ENCODE measurements at regions not wholly inside any gene's neighbourhood (a gene's known extent, or its start where the extent isn't known, plus 50 kb on each side); places are given as distances from the start of the nearest gene placed in this dataset.
"Not testable (repeated sequence)": the region's sequence is repeated elsewhere in the genome, so short reads cannot be mapped to it uniquely, and the experiment has no call there.

- TF ChIP-seq ZFX (IDR thresholded peaks at IDR 0.05) (no peak), CTCF (conservative IDR thresholded peaks at IDR 0.05) (no peak; the same call in 1 of the 2 replicates)
- H3K27ac ChIP-seq = no peak overlapping the region
Observed at GRCh38 chr2:187783446-187783845, 229.2 kb upstream of the TFPI start.

GRCh38 chr2:187784138-187784537, 229.9 kb upstream of the TFPI start:
- not testable (repeated sequence) for H3K27ac ChIP-seq

GRCh38 chr2:187799601-187800000, 245.4 kb upstream of the TFPI start:
- H3K27ac ChIP-seq = no peak overlapping the region

GRCh38 chr2:187803816-187804215, 249.6 kb upstream of the TFPI start:
- H3K27ac ChIP-seq = no peak overlapping the region

More at GRCh38 chr2:187799601-187800000, 245.4 kb upstream of the TFPI start:
- no peak for TF ChIP-seq CTCF (conservative IDR thresholded peaks at IDR 0.05)
- TF ChIP-seq ZFX (IDR thresholded peaks at IDR 0.05) = no peak

GRCh38 chr2:187815113-187815512, 260.9 kb upstream of the TFPI start:
- TF ChIP-seq ZFX (IDR thresholded peaks at IDR 0.05) (no peak), CTCF (conservative IDR thresholded peaks at IDR 0.05) (no peak)
- H3K27ac ChIP-seq = no peak overlapping the region

More at GRCh38 chr2:187803816-187804215, 249.6 kb upstream of the TFPI start:
- TF ChIP-seq ZFX (IDR thresholded peaks at IDR 0.05) (no peak), CTCF (conservative IDR thresholded peaks at IDR 0.05) (no peak)

GRCh38 chr2:187819624-187820023, 265.4 kb upstream of the TFPI start:
- no peak overlapping the region for H3K27ac ChIP-seq
- TF ChIP-seq CTCF (conservative IDR thresholded peaks at IDR 0.05) (no peak), ZFX (IDR thresholded peaks at IDR 0.05) (no peak)

- no peak overlapping the region for H3K27ac ChIP-seq
- no peak for TF ChIP-seq ZFX (IDR thresholded peaks at IDR 0.05)
- TF ChIP-seq CTCF (conservative IDR thresholded peaks at IDR 0.05) = no peak
Observed at GRCh38 chr2:187825108-187825507, 270.9 kb upstream of the TFPI start.

- no peak overlapping the region for H3K27ac ChIP-seq
- TF ChIP-seq CTCF (conservative IDR thresholded peaks at IDR 0.05) (no peak), ZFX (IDR thresholded peaks at IDR 0.05) (no peak)
Observed at GRCh38 chr2:187826023-187826422, 271.8 kb upstream of the TFPI start.
